ENCODE measurements at regions not wholly inside any gene's neighbourhood (a gene's known extent, or its start where the extent isn't known, plus 50 kb on each side); places are given as distances from the start of the nearest gene placed in this dataset.

DNA sequence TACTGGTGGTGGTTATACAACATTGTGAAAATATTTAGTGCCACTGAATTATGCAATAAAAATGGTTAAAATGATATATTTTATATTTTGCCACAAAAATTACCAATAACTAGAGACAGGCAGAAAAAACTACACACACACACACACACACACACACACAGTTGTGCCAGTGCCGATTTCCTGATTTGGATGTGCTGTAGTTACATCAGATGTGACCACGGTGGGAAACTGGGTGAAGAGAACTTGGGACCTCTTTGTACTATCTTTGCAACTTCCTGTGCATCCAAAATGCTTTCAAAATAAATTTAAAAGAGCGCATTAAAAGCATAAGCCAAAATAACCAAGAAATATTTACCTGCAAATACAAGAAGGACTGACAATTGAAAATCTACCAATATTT lies 61.6 kb upstream of the CCBE1 start:
- TF ChIP-seq NFIC (IDR thresholded peaks at IDR 0.05; ENCODE audit: borderline replicate concordance), result no peak
- TF ChIP-seq EZH2phosphoT487 (IDR thresholded peaks at IDR 0.05; ENCODE audit: borderline replicate concordance, low read depth), result no peak
- TF ChIP-seq, protein P1, sequence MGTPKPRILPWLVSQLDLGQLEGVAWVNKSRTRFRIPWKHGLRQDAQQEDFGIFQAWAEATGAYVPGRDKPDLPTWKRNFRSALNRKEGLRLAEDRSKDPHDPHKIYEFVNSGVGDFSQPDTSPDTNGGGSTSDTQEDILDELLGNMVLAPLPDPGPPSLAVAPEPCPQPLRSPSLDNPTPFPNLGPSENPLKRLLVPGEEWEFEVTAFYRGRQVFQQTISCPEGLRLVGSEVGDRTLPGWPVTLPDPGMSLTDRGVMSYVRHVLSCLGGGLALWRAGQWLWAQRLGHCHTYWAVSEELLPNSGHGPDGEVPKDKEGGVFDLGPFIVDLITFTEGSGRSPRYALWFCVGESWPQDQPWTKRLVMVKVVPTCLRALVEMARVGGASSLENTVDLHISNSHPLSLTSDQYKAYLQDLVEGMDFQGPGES (IDR thresholded peaks at IDR 0.05; ENCODE audit: low read depth, low read length), result no peak
- TF ChIP-seq EP300 (IDR thresholded peaks at IDR 0.05; ENCODE audit: borderline replicate concordance in 1 of 2, low read depth in 1 of 2, low read length in 1 of 2), result no peak
- TF ChIP-seq CHD2 (IDR thresholded peaks at IDR 0.05; ENCODE audit: low read length, partially characterized antibody), result no peak
- Histone ChIP-seq H4K20me1 (ENCODE audit: insufficient read depth) (no peaks in the 10 kb centered on the region), H3F3A (replicated peaks; ENCODE audit: insufficient read depth) (no peaks in the 10 kb centered on the region), H3K27ac (ENCODE audit: low read depth in 2 of 2, low read length in 1 of 2) (no peak overlapping the region), H3K27me3 (ENCODE audit: insufficient read depth) (no peaks in the 10 kb centered on the region), H3K4me2 (no peak overlapping the region), H3K36me3 (replicated peaks in 1 of 2; ENCODE audit: control insufficient read depth in 1 of 2, insufficient read depth in 2 of 2, low read length in 1 of 2) (no peaks in the 10 kb centered on the region), H3K9me3 (no peaks in the 10 kb centered on the region), H3K4me1 (ENCODE audit: control insufficient read depth in 1 of 2, insufficient read depth in 2 of 2, low read depth in 1 of 2, low read length in 1 of 2) (no peaks in the 10 kb centered on the region; a peak in 1 of 4 replicates), H3K9me2 (no peaks in the 10 kb centered on the region), H3K9ac (no peak overlapping the region), H2AFZ (ENCODE audit: low read depth) (no peak overlapping the region), H3K79me2 (ENCODE audit: insufficient read depth) (no peaks in the 10 kb centered on the region), H3K4me3 (ENCODE audit: low read depth in 2 of 2, low read length in 1 of 2) (no peak overlapping the region)
- 88% methylated on average over 3 of the region's 3 CpGs for WGBS (ENCODE audit: low lambda C conversion rate)
- ChIA-PET CTCF (interaction anchor here (1.4 kb wide), 1 partner anchor 24 kb away, joined by 6 read pairs; no protein-coding TSS in a partner anchor), POLR2A (no interaction called here)
- no peak for DNase-seq

GRCh38 chr18:59758106-59758505 lies 60.9 kb upstream of the CCBE1 start:
- H3K9me3 ChIP-seq, result no peaks in the 10 kb centered on the region
- H3K4me1 ChIP-seq (ENCODE audit: control insufficient read depth in 1 of 2, insufficient read depth in 2 of 2, low read depth in 1 of 2, low read length in 1 of 2), result peaks cover 0 to 1% of the 10 kb centered on the region in 2 experiments; a peak in 2 of 4 replicates
- no peaks in the 10 kb centered on the region for H3F3A ChIP-seq (replicated peaks; ENCODE audit: insufficient read depth)
- POLR2A ChIA-PET, result no interaction called here
- no peaks in the 10 kb centered on the region for H3K9me2 ChIP-seq
- WGBS (ENCODE audit: low lambda C conversion rate), result 80% methylated on average over 2 of the region's 2 CpGs
- CTCF ChIA-PET, result interaction anchor here (1.0 to 1.4 kb wide), 2 partner anchors 20 to 25 kb away, joined by 3 to 6 read pairs; no protein-coding TSS in a partner anchor
- DNase-seq, result no peak
- H4K20me1 ChIP-seq (ENCODE audit: insufficient read depth), result no peaks in the 10 kb centered on the region
- H2AFZ ChIP-seq (ENCODE audit: low read depth), result no peak overlapping the region
- no peaks in the 10 kb centered on the region for H3K79me2 ChIP-seq (ENCODE audit: insufficient read depth)
- no peak for TF ChIP-seq RAD21 (IDR thresholded peaks at IDR 0.05; ENCODE audit: low read length)
- TF ChIP-seq RCOR1 (IDR thresholded peaks at IDR 0.05; ENCODE audit: low read length), result no peak
- TF ChIP-seq SIN3A (IDR thresholded peaks at IDR 0.05; ENCODE audit: borderline replicate concordance, low read depth, low read length), result no peak
- no peak for TF ChIP-seq RFX5 (IDR thresholded peaks at IDR 0.05; ENCODE audit: low read length)
- TF ChIP-seq SMC3 (IDR thresholded peaks at IDR 0.05; ENCODE audit: low read depth, low read length), result no peak
- TF ChIP-seq ELF1 (IDR thresholded peaks at IDR 0.05), result no peak
- no peak for TF ChIP-seq MXI1 (IDR thresholded peaks at IDR 0.05; ENCODE audit: low read depth, low read length)
- TF ChIP-seq, protein P2, sequence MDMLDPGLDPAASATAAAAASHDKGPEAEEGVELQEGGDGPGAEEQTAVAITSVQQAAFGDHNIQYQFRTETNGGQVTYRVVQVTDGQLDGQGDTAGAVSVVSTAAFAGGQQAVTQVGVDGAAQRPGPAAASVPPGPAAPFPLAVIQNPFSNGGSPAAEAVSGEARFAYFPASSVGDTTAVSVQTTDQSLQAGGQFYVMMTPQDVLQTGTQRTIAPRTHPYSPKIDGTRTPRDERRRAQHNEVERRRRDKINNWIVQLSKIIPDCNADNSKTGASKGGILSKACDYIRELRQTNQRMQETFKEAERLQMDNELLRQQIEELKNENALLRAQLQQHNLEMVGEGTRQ (IDR thresholded peaks at IDR 0.05; ENCODE audit: borderline replicate concordance, low read depth, low read length), result no peak
- TF ChIP-seq TAF1 (IDR thresholded peaks at IDR 0.05; ENCODE audit: borderline replicate concordance, low read depth, low read length), result no peak
- TF ChIP-seq, protein P1 (IDR thresholded peaks at IDR 0.05; ENCODE audit: low read depth, low read length), result no peak
- TF ChIP-seq, protein P3, sequence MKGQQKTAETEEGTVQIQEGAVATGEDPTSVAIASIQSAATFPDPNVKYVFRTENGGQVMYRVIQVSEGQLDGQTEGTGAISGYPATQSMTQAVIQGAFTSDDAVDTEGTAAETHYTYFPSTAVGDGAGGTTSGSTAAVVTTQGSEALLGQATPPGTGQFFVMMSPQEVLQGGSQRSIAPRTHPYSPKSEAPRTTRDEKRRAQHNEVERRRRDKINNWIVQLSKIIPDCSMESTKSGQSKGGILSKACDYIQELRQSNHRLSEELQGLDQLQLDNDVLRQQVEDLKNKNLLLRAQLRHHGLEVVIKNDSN (IDR thresholded peaks at IDR 0.05; ENCODE audit: borderline replicate concordance, low read depth), result no peak
- no peak for TF ChIP-seq GABPA (IDR thresholded peaks at IDR 0.05; ENCODE audit: low read depth)
- TF ChIP-seq CTCF (IDR thresholded peaks at IDR 0.05), result no peak
- no peak for TF ChIP-seq JUND (IDR thresholded peaks at IDR 0.05)
- no peak for TF ChIP-seq POLR2AphosphoS5 (IDR thresholded peaks at IDR 0.05; ENCODE audit: low read depth, low read length)
- TF ChIP-seq TCF12 (IDR thresholded peaks at IDR 0.05), result no peak
- no peak for TF ChIP-seq EP300 (IDR thresholded peaks at IDR 0.05; ENCODE audit: borderline replicate concordance in 1 of 2, low read depth in 1 of 2, low read length in 1 of 2)
- TF ChIP-seq, protein P4, sequence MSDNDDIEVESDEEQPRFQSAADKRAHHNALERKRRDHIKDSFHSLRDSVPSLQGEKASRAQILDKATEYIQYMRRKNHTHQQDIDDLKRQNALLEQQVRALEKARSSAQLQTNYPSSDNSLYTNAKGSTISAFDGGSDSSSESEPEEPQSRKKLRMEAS (IDR thresholded peaks at IDR 0.05; ENCODE audit: low read depth), result no peak
- no peak for TF ChIP-seq CHD2 (IDR thresholded peaks at IDR 0.05; ENCODE audit: low read length, partially characterized antibody)
- no peak for TF ChIP-seq YY1 (IDR thresholded peaks at IDR 0.05; ENCODE audit: low read depth)
- H3K27ac ChIP-seq (ENCODE audit: low read depth in 2 of 2, low read length in 1 of 2), result no peak overlapping the region
- H3K4me3 ChIP-seq (ENCODE audit: low read depth in 2 of 2, low read length in 1 of 2), result no peak overlapping the region
- no peak overlapping the region for H3K9ac ChIP-seq
- no peaks in the 10 kb centered on the region for H3K27me3 ChIP-seq (ENCODE audit: insufficient read depth)
- no peaks in the 10 kb centered on the region for H3K36me3 ChIP-seq (replicated peaks in 1 of 2; ENCODE audit: control insufficient read depth in 1 of 2, insufficient read depth in 2 of 2, low read length in 1 of 2)
- H3K4me2 ChIP-seq, result no peak overlapping the region
